CD8-positive, alpha-beta memory T cell (primary cell): ENCODE measurements at regions not wholly inside any gene's neighbourhood (a gene's known extent, or its start where the extent isn't known, plus 50 kb on each side); places are given as distances from the start of the nearest gene placed in this dataset.

Experiments used
- CTCF ChIA-PET: fragments of 350-600 bp; sonication (Branson Sonifier 250); formaldehyde crosslinking; loops from one replicate; lab custom pipeline; 2021; ENCODE audit warnings: antibody characterized with exemption; lab: Charles Lee
- POLR2A ChIA-PET: fragments of 350-600 bp; sonication (Branson Sonifier 250); formaldehyde crosslinking; loops from one replicate; lab custom pipeline; 2021; ENCODE audit warnings: antibody characterized with exemption; lab: Charles Lee
- DNase-seq, 5 donors: peaks; one replicate each; pipeline versions ENCODE4 v3.0.0 to v3.0.0-alpha.2; 2020 to 2022; ENCODE audit warnings: mixed read lengths in 1 of 5
- H3K27ac ChIP-seq: one replicate; pipeline ENCODE4 v1.7.0; 2013; ENCODE audit warnings: low read depth, mild to moderate bottlenecking, low read length, moderate library complexity
- H3K27me3 ChIP-seq: 2 replicates; pipeline ENCODE4 v1.7.0; 2013; ENCODE audit warnings: low read length, mild to moderate bottlenecking; ENCODE audit not compliant: insufficient read depth, poor library complexity, severe bottlenecking
- H3K36me3 ChIP-seq: 2 replicates; pipeline ENCODE4 v1.7.0; 2013; ENCODE audit warnings: mild to moderate bottlenecking, low read length, moderate library complexity; ENCODE audit not compliant: insufficient read depth
- H3K4me1 ChIP-seq: 2 replicates; pipeline ENCODE4 v1.7.0; 2013; ENCODE audit warnings: mild to moderate bottlenecking, low read length, moderate library complexity; ENCODE audit not compliant: insufficient read depth
- H3K4me3 ChIP-seq: 2 replicates; pipeline ENCODE4 v1.7.0; 2013; ENCODE audit warnings: mild to moderate bottlenecking, low read length
- H3K9me3 ChIP-seq: 2 replicates; pipeline ENCODE4 v1.7.0; 2013; ENCODE audit warnings: mild to moderate bottlenecking, low read length
- H3K27ac Mint-ChIP-seq, 8 donors: one replicate each; pipeline ENCODE4 v1.8.0; 2020 to 2021; ENCODE audit warnings: mixed read lengths in 8 of 8, mild to moderate bottlenecking in 6 of 8, inconsistent platforms in 3 of 8, moderate library complexity in 3 of 8
- H3K27me3 Mint-ChIP-seq, 2 donors: one replicate each; pipeline ENCODE4 v1.8.0; 2020 to 2021; ENCODE audit warnings: mixed read lengths in 2 of 2, mild to moderate bottlenecking in 1 of 2, moderate library complexity in 1 of 2
- H3K36me3 Mint-ChIP-seq, 3 donors: one replicate each; pipeline ENCODE4 v1.8.0; 2020 to 2021; ENCODE audit warnings: mixed read lengths in 3 of 3, inconsistent platforms in 1 of 3, mild to moderate bottlenecking in 1 of 3
- H3K4me1 Mint-ChIP-seq, 3 donors: one replicate each; pipeline ENCODE4 v1.8.0; 2020 to 2021; ENCODE audit warnings: mixed read lengths in 3 of 3, inconsistent platforms in 1 of 3, mild to moderate bottlenecking in 1 of 3
- H3K4me3 Mint-ChIP-seq, 7 donors: one replicate each; pipeline ENCODE4 v1.8.0; 2020 to 2021; ENCODE audit warnings: mixed read lengths in 7 of 7, mild to moderate bottlenecking in 6 of 7, moderate library complexity in 4 of 7, inconsistent platforms in 2 of 7
- H3K9me3 Mint-ChIP-seq, 5 donors: one replicate each; pipeline ENCODE4 v1.8.0; 2020 to 2022; ENCODE audit warnings: mixed read lengths in 5 of 5, mild to moderate bottlenecking in 3 of 5, moderate library complexity in 2 of 5, inconsistent platforms in 1 of 5

- POLR2A ChIA-PET, result no interaction called here
Observed at GRCh38 chr3:13718436-13718835, 161.4 kb downstream of the WNT7A start.

GRCh38 chr3:13718000-13718399 is 161.9 kb downstream of the WNT7A start:
- Mint-ChIP-seq H3K27ac (no peak overlapping the region), H3K4me3 (no peak overlapping the region), H3K27me3 (peaks cover 4 to 10% of the 10 kb centered on the region in 2 donors), H3K36me3 (peaks cover 0 to 4% (median 0%) of the 10 kb centered on the region in 3 donors), H3K9me3 (peaks cover 3 to 13% (median 11%) of the 10 kb centered on the region in 5 donors), H3K4me1 (no peaks in the 10 kb centered on the region)
- H3K9me3 ChIP-seq, result no peaks in the 10 kb centered on the region
- no peaks in the 10 kb centered on the region for H3K27me3 ChIP-seq
- H3K36me3 ChIP-seq, result no peaks in the 10 kb centered on the region
- no peak overlapping the region for H3K4me3 ChIP-seq
- H3K27ac ChIP-seq, result no peak overlapping the region
- POLR2A ChIA-PET, result no interaction called here
- H3K4me1 ChIP-seq, result no peaks in the 10 kb centered on the region
- DNase-seq, result no peak
- CTCF ChIA-PET, result no interaction called here

More at GRCh38 chr3:13718436-13718835, 161.4 kb downstream of the WNT7A start:
- DNase-seq, result no peak
- Mint-ChIP-seq H3K9me3 (peaks cover 3 to 17% (median 9%) of the 10 kb centered on the region in 5 donors), H3K27ac (no peak overlapping the region), H3K4me1 (no peaks in the 10 kb centered on the region), H3K27me3 (peaks cover 4 to 7% of the 10 kb centered on the region in 2 donors), H3K36me3 (peaks cover 0 to 4% (median 0%) of the 10 kb centered on the region in 3 donors), H3K4me3 (no peak overlapping the region)
- CTCF ChIA-PET, result no interaction called here
- no peak overlapping the region for H3K27ac ChIP-seq
- H3K4me3 ChIP-seq, result no peak overlapping the region
- H3K27me3 ChIP-seq, result no peaks in the 10 kb centered on the region
- H3K36me3 ChIP-seq, result no peaks in the 10 kb centered on the region
- no peaks in the 10 kb centered on the region for H3K9me3 ChIP-seq
- no peaks in the 10 kb centered on the region for H3K4me1 ChIP-seq

GRCh38 chr3:13717222-13717895 is 162.5 kb downstream of the WNT7A start:
- ChIA-PET POLR2A (no interaction called here), CTCF (no interaction called here)
- H3K4me3 ChIP-seq, result no peak overlapping the region
- Mint-ChIP-seq H3K4me3 (no peak overlapping the region), H3K9me3 (peaks cover 1 to 15% (median 8%) of the 10 kb centered on the region in 5 donors), H3K4me1 (no peaks in the 10 kb centered on the region), H3K27ac (no peak overlapping the region), H3K36me3 (peaks cover 0 to 4% (median 0%) of the 10 kb centered on the region in 3 donors), H3K27me3 (peaks cover 7 to 10% of the 10 kb centered on the region in 2 donors)
- no peaks in the 10 kb centered on the region for H3K36me3 ChIP-seq
- no peak overlapping the region for H3K27ac ChIP-seq
- H3K4me1 ChIP-seq, result no peaks in the 10 kb centered on the region
- H3K9me3 ChIP-seq, result no peaks in the 10 kb centered on the region
- no peaks in the 10 kb centered on the region for H3K27me3 ChIP-seq
- no peak for DNase-seq

- no peaks in the 10 kb centered on the region for H3K27me3 ChIP-seq
- POLR2A ChIA-PET, result no interaction called here
- H3K27ac Mint-ChIP-seq, result no peak overlapping the region
- no peak overlapping the region for H3K4me3 Mint-ChIP-seq
- no peaks in the 10 kb centered on the region for H3K9me3 ChIP-seq
- DNase-seq, result peak in 1 of 5 donors; percentile 3
- CTCF ChIA-PET, result no interaction called here
- no peaks in the 10 kb centered on the region for H3K4me1 Mint-ChIP-seq
- H3K4me3 ChIP-seq, result no peak overlapping the region
- no peak overlapping the region for H3K27ac ChIP-seq
- peaks cover 0 to 7% (median 0%) of the 10 kb centered on the region in 3 donors for H3K36me3 Mint-ChIP-seq
- no peaks in the 10 kb centered on the region for H3K36me3 ChIP-seq
- peaks cover 10 to 11% of the 10 kb centered on the region in 2 donors for H3K27me3 Mint-ChIP-seq
- peaks cover 0 to 16% (median 5%) of the 10 kb centered on the region in 5 donors for H3K9me3 Mint-ChIP-seq
- no peaks in the 10 kb centered on the region for H3K4me1 ChIP-seq
Observed at GRCh38 chr3:13716540-13717221, 163.2 kb downstream of the WNT7A start.

- CTCF ChIA-PET, result no interaction called here
- Mint-ChIP-seq H3K36me3 (peaks cover 0 to 13% (median 0%) of the 10 kb centered on the region in 3 donors), H3K4me1 (no peaks in the 10 kb centered on the region), H3K9me3 (peaks cover 0 to 24% (median 8%) of the 10 kb centered on the region in 5 donors), H3K27ac (no peak overlapping the region), H3K27me3 (peaks cover 10 to 11% of the 10 kb centered on the region in 2 donors), H3K4me3 (no peak overlapping the region)
- Histone ChIP-seq H3K4me3 (no peak overlapping the region), H3K4me1 (no peaks in the 10 kb centered on the region), H3K36me3 (no peaks in the 10 kb centered on the region), H3K27ac (no peak overlapping the region), H3K9me3 (no peaks in the 10 kb centered on the region), H3K27me3 (no peaks in the 10 kb centered on the region)
- POLR2A ChIA-PET, result no interaction called here
- no peak for DNase-seq
Observed at GRCh38 chr3:13715961-13716360, 163.9 kb downstream of the WNT7A start.

- H3K4me1 ChIP-seq, result no peaks in the 10 kb centered on the region
- peaks cover 10 to 13% of the 10 kb centered on the region in 2 donors for H3K27me3 Mint-ChIP-seq
- peaks cover 0 to 28% (median 8%) of the 10 kb centered on the region in 5 donors for H3K9me3 Mint-ChIP-seq
- no peak overlapping the region for H3K4me3 ChIP-seq
- H3K27ac Mint-ChIP-seq, result no peak overlapping the region
- H3K27ac ChIP-seq, result no peak overlapping the region
- H3K27me3 ChIP-seq, result no peaks in the 10 kb centered on the region
- H3K36me3 ChIP-seq, result no peaks in the 10 kb centered on the region
- H3K4me1 Mint-ChIP-seq, result no peaks in the 10 kb centered on the region
- H3K4me3 Mint-ChIP-seq, result no peak overlapping the region
- POLR2A ChIA-PET, result no interaction called here
- peaks cover 0 to 16% (median 0%) of the 10 kb centered on the region in 3 donors for H3K36me3 Mint-ChIP-seq
- no peaks in the 10 kb centered on the region for H3K9me3 ChIP-seq
- DNase-seq, result no peak
- CTCF ChIA-PET, result no interaction called here
Observed at GRCh38 chr3:13715167-13715954, 164.5 kb downstream of the WNT7A start.

- Mint-ChIP-seq H3K36me3 (peaks cover 0 to 16% (median 0%) of the 10 kb centered on the region in 3 donors), H3K4me1 (no peaks in the 10 kb centered on the region), H3K9me3 (peaks cover 0 to 28% (median 11%) of the 10 kb centered on the region in 5 donors), H3K27ac (no peak overlapping the region), H3K27me3 (peaks cover 10 to 14% of the 10 kb centered on the region in 2 donors), H3K4me3 (no peak overlapping the region)
- CTCF ChIA-PET, result no interaction called here
- no peaks in the 10 kb centered on the region for H3K4me1 ChIP-seq
- H3K27ac ChIP-seq, result no peak overlapping the region
- no peaks in the 10 kb centered on the region for H3K9me3 ChIP-seq
- no peaks in the 10 kb centered on the region for H3K36me3 ChIP-seq
- DNase-seq, result no peak
- H3K4me3 ChIP-seq, result no peak overlapping the region
- POLR2A ChIA-PET, result no interaction called here
- H3K27me3 ChIP-seq, result no peaks in the 10 kb centered on the region
Observed at GRCh38 chr3:13714251-13714916, 165.5 kb downstream of the FBLN2 start.
